Omental fat pad (tissue), 3 donors: ENCODE measurements at regions not wholly inside any gene's neighbourhood (a gene's known extent, or its start where the extent isn't known, plus 50 kb on each side); places are given as distances from the start of the nearest gene placed in this dataset.

Experiments used
- ATAC-seq: fragments of 150-250 bp; one replicate; pipeline ENCODE4 v1.9.1; 2016; ENCODE audit warnings: mild to moderate bottlenecking, moderate library complexity; ENCODE audit not compliant: low FRiP score
- DNase-seq: peaks from one replicate; pipeline ENCODE4 v3.0.0-alpha.2; 2019; ENCODE audit warnings: low spot score
- TF ChIP-seq, protein P1 (sequence below), 3 donors: fragments of 450-650 bp; IDR thresholded peaks; one replicate each; pipeline ENCODE4 v1.5.1; 2016 to 2017; ENCODE audit warnings: antibody characterized with exemption in 3 of 3, mild to moderate bottlenecking in 3 of 3, moderate library complexity in 2 of 3

DNA sequence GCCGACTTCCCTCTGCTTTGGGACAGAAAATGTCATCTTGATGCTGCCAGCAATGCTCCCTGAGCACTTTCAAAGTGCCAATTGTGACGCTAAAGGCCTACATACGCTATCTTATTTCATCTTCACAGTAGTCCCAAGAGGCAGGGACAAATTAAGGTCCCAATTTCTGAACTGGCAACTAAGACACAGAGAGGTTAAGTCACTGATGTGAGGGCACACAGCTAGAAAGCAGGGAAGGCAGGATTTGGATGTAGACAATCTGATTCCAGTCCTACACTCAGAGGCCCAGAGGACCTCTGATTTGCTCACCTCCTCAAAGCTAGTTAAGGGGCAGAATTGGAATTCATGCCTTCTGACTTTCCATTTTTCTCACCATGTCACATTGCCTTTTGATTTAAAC, 249.2 kb upstream of the CLINT1 start:
- no peak for ATAC-seq
- TF ChIP-seq, protein P1, sequence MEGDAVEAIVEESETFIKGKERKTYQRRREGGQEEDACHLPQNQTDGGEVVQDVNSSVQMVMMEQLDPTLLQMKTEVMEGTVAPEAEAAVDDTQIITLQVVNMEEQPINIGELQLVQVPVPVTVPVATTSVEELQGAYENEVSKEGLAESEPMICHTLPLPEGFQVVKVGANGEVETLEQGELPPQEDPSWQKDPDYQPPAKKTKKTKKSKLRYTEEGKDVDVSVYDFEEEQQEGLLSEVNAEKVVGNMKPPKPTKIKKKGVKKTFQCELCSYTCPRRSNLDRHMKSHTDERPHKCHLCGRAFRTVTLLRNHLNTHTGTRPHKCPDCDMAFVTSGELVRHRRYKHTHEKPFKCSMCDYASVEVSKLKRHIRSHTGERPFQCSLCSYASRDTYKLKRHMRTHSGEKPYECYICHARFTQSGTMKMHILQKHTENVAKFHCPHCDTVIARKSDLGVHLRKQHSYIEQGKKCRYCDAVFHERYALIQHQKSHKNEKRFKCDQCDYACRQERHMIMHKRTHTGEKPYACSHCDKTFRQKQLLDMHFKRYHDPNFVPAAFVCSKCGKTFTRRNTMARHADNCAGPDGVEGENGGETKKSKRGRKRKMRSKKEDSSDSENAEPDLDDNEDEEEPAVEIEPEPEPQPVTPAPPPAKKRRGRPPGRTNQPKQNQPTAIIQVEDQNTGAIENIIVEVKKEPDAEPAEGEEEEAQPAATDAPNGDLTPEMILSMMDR (IDR thresholded peaks at IDR 0.05) = no peak
- DNase-seq = no peak

DNA sequence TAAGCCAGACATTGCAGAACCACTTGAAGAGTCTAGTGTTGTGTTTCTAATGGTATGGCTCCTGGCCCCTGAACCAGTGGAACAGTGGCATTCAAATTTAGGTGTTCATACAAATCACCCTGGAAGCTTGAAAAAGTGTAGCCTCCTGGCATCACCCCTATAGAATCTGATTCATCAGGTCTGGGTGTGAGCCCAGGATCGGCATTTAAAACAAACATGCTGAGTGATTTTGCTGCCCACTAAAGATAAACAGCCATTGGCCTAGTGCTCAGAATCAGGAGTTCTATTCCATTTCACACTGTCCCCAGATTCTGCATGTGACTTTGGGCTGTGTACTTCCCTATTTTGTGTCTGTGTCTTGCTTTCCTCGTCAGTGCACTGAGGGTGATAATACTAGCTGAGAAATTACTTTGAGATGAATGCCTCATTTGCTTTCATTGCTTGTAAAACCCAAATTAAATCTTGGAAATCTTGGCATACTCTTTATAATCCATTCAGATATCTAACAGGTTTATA, 241.5 kb upstream of the CLINT1 start:
- no peak for ATAC-seq
- no peak for DNase-seq
- TF ChIP-seq, protein P1 (IDR thresholded peaks at IDR 0.05) = no peak

DNA sequence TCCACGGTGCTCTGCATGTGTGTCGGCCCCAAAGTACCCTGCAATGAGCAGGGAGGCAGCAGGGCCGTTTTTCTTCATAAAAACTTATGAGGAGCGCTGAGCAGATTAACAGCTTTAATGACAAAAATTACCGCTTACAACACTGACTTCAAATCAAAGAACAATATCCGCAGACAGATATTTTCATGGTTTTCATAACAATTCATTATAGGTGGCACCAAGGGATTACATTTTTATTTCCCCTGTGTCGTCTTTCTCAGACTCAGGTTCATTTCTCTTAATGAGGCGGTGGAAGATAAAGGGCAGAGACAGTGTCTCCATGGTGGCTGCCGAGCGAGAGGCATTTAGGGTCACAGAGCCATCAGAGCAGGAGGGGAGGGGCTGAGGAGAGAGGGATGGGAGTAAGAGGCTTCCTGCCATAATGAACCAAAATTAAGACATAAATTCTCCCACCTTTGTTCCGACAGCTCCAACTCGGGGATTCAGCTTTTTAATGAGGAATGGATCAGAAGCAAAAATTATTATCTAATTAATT, 240.7 kb upstream of the CLINT1 start:
- ATAC-seq = no peak
- TF ChIP-seq, protein P1 (IDR thresholded peaks at IDR 0.05) = no peak
- DNase-seq = no peak

DNA sequence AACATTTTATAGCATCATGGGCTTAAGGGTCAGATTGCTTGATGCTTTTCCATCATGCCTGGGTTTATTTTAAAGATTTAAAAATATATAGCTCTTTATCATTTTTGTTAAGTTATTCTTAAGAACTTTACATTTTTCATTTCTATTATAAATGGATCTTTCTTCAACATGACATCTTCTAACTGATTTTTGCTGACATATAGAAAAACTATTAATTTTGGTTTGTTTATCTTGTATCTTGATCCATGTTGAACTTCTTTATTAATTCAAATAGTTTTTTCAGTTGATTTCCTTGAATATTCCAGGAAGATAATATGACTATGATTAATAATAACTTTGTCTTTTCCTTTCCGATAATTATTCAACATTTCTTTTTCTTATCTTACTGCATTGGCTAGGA, 237.9 kb upstream of the CLINT1 start:
- DNase-seq = no peak
- ATAC-seq = no peak
- TF ChIP-seq, protein P1 (IDR thresholded peaks at IDR 0.05) = no peak

DNA sequence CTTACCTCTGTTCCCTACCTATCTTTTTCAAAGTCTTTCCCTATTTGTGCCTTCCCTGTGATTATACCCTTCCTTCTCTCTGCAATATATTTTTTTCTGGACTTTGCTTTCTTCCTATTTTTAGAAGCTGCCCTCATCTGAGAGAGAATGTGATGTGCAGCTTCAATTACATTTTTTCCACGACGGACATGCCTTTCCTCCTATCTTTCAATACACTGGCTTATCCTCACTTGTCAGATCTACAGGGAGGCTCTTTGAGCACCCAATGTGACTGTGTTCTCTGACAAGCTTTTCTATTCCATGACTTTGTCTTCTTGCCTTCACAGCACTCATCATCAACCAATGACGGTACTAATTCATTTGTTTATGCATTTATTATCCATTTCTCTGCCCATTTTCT, 227.9 kb upstream of the CLINT1 start:
- TF ChIP-seq, protein P1 (IDR thresholded peaks at IDR 0.05) = no peak
- DNase-seq (no peak), ATAC-seq (no peak)

DNA sequence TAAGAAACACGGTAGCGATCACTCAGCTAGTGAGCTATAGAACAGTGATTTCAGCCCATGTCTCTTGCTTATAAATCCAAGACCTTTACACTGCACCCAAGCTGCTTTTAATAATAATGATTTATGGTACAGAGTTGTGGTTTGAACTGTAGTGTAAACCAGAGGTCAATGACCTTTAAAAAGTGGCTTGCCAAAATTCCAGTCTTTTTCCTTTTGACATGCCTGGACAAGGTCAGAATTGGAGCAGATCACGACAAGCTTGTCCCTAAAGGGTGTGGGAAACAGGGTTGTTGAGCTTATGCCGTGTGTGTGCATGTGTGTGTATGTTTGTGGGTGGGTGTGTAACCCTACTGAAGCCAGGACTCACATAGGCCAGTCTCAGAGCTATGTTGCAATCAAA, 225.3 kb upstream of the CLINT1 start:
- TF ChIP-seq, protein P1 (IDR thresholded peaks at IDR 0.05) = no peak
- no peak for ATAC-seq
- DNase-seq = no peak

DNA sequence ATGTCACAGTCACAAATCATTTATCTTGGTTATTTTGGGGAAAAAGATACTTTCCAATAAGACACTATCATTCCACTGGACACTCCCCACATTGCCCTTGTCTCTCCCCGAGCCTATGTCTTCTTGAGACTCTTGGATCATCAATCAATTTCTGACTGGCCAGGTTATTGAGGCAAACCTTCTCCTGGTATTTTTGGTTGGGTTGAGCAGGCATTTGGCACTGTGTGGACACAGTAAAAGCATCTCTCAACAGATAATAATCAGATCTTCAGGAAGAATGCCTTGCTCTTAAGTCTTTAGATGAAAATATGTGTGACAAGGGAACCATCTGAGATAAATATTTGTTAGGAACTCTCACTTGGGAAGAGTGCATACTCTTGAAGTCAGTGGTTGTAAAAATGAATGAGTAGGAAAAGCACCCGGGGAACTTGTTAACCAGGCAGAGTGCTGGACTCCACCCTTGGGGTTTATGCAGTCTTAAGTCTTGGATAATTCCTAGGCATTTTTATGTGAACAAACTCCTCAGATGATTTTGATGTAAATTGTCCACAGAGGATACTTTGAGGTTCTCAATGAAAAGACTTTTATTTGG, 223.8 kb upstream of the CLINT1 start:
- ATAC-seq (no peak), DNase-seq (no peak)
- TF ChIP-seq, protein P1 (IDR thresholded peaks at IDR 0.05) = no peak
